Activated CD4-positive, alpha-beta T cell treated with anti-CD3 and anti-CD28 coated beads, Interleukin-2, amount 50 U/mL, for 16 hours (primary cell): ENCODE measurements at regions not wholly inside any gene's neighbourhood (a gene's known extent, or its start where the extent isn't known, plus 50 kb on each side); places are given as distances from the start of the nearest gene placed in this dataset.
"Not testable (repeated sequence)": the region's sequence is repeated elsewhere in the genome, so short reads cannot be mapped to it uniquely, and the experiment has no call there.

Experiments used
- DNase-seq: peaks from one replicate; pipeline ENCODE4 v3.0.0-alpha.2; 2020

- DNase-seq, result not testable (repeated sequence)
Measured at GRCh38 chr1:189718147-189718795, 759.4 kb downstream of the BRINP3 start.

DNA sequence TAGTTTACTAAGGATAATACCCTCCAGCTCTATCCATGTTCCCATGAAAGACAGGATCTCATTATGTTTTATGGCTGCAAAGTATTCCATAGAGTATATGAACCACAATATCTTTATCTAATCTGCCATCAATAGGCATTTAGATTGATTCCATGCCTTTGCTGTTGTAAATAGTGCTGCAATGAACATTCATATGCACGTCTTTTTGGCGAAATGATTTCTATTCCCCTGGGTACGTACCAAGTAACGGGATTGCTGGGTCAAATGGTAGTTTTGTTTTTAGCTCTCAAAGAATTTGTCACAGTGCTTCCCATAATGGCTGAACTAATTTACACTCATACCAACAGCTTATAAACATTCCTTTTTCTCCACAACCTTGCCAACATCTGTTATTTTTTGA, 750.9 kb downstream of the BRINP3 start:
- no peak for DNase-seq

DNA sequence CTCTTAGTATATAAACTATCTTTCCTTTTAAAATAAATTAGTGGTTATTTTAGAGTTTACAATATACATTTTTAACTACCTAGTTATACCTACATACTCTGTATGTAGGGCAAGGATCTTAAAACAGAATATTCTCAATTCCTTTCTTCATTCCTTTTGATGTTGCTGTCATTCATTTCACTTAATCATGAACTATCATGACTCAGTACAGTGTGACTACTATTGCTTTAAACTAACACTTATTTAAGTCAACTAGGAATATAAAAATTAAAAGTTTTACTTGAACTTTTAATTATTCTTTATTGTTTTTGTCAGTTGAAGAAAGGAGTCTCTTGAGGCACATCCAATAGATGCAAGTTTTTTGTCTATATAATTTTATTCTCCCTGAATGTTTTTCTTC, 726.4 kb downstream of the BRINP3 start:
- no peak for DNase-seq

- no peak for DNase-seq
Measured at GRCh38 chr1:189752461-189752995, 725.1 kb downstream of the BRINP3 start.

GRCh38 chr1:189755100-189755499, 722.6 kb downstream of the BRINP3 start:
- DNase-seq, result not testable (repeated sequence)

- DNase-seq, result no peak
Measured at GRCh38 chr1:189764391-189765320, 713.0 kb downstream of the BRINP3 start.

DNA sequence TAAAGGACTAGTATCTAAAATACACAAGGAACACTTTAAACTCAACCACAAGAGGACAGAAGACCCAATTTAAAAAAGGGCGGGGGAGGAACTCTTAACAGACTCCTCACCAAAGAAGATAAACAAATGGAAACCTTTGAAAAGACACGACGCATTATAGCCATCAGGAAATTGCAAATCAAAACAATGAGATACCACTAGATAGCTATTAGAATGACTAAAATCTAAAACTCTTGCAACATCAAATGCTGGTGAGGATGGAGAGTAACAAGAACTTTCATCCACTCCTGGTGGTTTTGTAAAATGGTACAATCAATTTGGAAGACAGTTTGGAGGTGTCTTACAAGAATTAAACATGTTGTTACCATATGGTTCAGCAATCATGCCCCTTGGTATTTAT, 708.2 kb downstream of the BRINP3 start:
- DNase-seq, result no peak

DNA sequence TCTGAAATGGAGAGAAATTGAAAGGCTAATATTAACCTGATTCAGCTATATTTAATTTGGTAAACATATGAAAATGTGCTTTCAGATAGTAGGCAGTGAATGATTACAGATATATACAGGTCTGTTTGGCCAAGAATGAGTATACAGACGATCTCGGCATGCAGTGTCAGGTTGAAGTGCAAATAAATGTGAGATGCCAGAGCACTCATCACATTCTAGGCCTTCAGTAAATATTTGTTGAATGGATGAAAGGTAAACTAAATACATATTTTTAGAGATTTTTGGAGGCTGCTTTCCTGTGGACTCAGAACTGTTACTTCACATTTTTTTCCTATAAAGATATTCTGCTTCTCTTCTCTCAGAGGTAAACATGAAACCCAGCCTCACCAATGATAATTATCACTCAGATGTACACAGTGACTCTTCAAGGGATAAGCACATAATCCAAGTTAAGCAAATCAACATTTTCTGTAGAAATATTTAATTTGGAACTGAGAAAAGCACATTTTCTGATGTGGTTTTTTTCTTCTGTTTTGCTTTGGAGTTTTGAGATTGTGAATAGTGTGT, 702.9 kb downstream of the BRINP3 start:
- DNase-seq, result no peak

GRCh38 chr1:189775343-189775742, 702.3 kb downstream of the BRINP3 start:
- DNase-seq, result no peak

DNA sequence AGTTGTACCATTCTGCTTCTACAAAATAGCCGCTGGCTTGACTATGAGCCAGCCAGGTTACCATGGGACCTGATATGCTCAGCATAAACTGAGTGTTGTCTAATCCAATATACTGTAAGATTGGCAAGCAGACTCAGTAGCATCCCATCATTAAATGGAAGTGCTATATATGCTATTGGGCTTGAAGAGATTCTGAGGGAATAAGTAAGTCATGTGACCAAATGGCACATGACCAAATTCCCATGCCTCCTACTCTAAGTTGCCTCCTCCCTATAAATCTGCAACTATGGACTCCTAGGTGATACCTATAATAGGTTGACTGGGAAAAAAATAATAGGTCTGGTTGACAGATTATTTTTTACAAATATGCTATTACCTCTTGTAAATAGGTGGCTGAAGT, 698.6 kb downstream of the BRINP3 start:
- DNase-seq, result no peak

DNA sequence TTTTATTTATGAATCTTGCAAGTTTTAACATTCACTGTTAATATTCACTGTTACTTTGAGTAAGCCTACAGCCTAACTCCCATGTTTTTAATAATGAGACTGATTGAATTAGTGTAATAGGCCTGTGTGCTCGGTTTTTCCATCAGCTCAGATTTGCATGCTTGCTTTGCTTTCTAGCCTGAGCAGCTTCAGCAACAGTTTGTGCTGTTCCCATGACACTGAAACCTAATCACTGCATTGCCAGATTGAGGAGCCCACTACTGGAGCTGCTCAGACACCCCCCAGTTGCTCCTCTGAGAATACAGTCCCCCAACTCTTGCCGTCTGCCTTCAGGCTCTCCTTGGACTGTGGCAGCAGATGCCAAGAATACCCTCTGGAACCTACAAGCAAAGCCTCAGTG, 695.4 kb downstream of the BRINP3 start:
- no peak for DNase-seq

DNA sequence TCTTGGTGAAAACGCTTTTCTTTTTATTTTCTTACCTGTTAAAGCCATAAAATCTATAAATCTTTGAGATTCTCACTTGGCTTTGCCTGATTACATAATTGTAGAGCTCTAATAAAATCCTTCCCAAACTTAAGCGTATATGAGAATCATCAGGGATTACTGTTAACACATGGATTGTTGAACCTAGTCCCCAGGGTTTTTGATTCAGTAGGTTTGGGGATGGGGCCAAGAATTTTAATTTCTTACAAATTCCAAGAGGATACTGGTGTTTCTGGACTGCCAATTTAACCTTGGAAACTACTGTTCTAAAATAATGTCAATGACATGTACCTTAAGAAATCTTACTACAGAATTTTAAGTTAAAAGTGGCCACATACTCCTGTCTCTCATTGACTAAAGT, 694.2 kb downstream of the BRINP3 start:
- no peak for DNase-seq

DNA sequence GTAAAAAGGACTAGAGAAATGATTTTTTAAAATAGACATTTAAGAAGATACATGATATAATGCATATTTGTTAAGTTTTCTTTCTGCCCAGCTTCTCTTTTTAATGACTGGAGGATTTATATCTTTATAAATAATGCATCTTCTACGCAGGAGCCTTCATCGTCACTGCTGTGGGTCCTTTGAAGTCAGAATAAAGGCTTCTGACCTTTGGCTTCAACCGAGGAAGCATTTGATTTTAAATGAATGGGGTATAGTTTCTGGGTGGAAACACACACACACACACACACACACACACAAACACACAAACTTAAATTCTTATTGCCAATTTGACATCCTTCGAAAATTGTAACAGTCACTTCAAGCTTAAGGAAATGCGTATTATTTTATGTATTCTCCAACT, 690.9 kb downstream of the BRINP3 start:
- DNase-seq, result no peak

DNA sequence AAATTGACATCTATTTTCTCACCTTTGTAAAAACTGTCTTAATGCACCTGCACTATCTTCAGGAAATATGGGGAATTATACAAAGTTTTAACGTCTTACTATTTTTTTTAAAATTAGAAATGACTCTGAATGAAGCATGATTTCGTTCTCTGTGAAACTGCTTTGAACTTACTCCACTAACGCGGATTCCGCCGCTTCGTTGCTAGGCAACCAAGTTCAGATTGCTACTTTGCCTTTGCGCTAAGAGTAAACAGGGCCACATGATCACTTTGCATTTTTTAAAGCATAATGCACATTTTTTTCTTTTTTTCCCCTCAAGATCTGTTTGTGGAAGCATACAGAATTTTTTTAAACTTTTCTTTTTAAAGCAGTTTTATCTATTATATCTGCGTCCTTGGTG, 690.5 kb downstream of the BRINP3 start:
- no peak for DNase-seq

GRCh38 chr1:189790335-189790734, 687.3 kb downstream of the BRINP3 start:
- DNase-seq, result no peak

DNA sequence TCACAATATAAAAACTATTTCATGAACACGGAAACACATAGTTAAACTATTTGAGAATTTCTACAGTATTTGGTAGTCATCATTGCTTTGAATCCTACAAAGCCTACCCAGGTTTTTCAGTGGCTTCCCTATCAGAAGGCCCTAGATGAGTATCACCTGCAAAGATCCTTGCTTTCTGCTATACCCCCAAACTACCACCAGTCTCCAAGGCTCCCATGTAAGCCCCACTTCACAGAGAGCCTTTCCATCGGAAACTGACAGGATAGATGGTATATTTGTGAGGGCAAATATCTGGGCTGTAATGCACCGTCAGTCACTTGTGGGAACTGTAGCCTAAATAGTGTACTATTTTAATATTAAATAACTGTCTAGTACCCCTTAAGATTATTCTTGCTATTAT, 674.3 kb downstream of the BRINP3 start:
- DNase-seq, result no peak

GRCh38 chr1:189804352-189804751, 673.3 kb downstream of the BRINP3 start:
- no peak for DNase-seq

GRCh38 chr1:189805735-189806134, 671.9 kb downstream of the BRINP3 start:
- no peak for DNase-seq

GRCh38 chr1:189810639-189811038, 667.0 kb downstream of the BRINP3 start:
- DNase-seq, result not testable (repeated sequence)

DNA sequence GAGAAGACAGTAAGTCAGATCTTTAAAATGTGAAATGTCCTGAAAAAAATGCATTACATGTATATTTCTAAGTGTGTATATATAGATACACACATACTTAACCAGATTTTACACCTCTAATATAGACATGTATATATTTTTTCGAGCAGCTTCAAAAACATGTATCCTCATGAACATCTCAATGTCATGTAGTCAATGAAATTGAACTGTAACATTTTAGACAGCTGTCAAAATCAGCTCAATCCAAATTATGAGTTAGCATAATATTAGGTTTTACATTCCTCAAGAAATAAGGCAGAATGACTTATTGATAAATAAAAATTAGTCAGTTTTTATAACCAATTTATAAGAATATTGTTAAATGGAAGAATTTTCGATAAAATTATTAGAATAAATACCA, 665.7 kb downstream of the BRINP3 start:
- DNase-seq, result no peak

GRCh38 chr1:189816558-189816957, 661.1 kb downstream of the BRINP3 start:
- no peak for DNase-seq

DNA sequence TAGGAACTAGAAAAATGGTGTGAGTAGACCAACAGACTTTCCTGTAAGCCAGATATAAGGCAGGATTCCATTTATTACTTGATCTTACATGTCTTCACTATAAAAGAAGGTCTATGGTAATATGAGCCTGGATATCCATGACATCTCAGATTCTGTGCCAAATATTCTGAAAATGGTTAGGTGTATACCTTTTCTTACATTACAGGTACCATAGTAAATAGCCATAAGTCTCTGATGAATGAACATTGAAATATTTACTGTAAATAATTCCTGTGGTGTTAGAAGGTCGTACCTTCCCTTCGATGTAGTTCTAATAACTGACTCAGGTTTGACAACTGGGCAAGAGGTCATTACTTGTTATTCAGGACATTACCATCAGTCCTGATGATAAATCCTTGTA, 657.9 kb downstream of the BRINP3 start:
- DNase-seq, result no peak

DNA sequence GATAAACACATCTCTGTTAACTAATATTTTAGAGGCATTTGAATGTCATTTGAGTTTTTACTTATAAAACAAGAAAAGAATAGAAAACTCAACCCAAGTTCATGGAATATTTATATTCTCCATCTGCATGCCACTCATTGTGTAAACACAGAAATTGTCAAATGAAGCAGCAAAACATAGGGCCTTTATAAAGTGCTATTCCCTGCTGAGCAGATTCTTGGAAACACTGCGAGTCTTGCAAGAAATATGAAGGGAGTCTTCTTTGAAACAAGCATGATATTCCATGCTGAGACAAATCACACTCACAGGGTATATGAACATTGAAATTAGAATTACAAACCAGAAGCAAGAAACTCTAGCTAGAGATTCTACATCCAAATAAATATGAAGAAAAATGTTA, 655.8 kb downstream of the BRINP3 start:
- no peak for DNase-seq

- DNase-seq, result no peak
Measured at GRCh38 chr1:189834813-189835212, 642.9 kb downstream of the BRINP3 start.
